Esophagus muscularis mucosa (tissue), 3 donors: ENCODE measurements at regions not wholly inside any gene's neighbourhood (a gene's known extent, or its start where the extent isn't known, plus 50 kb on each side); places are given as distances from the start of the nearest gene placed in this dataset.

ENCODE experiments used
- CTCF ChIP-seq, 3 experiments: fragments of 200-600 bp in 2 of 3; fragments of 450-650 bp in 1 of 3; sonication (generic) in 2 of 3; IDR thresholded peaks; one replicate each; pipeline ENCODE4 v1.5.1; 2017 to 2019; ENCODE audit warnings: antibody characterized with exemption in 3 of 3, mild to moderate bottlenecking in 2 of 3, moderate library complexity in 1 of 3
- POLR2A ChIP-seq: fragments of 450-650 bp; IDR thresholded peaks from one replicate; pipeline ENCODE4 v1.6.1; 2017; ENCODE audit warnings: antibody characterized with exemption, moderate library complexity, mild to moderate bottlenecking, low read depth
- POLR2AphosphoS5 ChIP-seq, 2 donors: sonication (generic); formaldehyde crosslinking; IDR thresholded peaks; one replicate each; pipeline ENCODE4 v1.6.1; 2017; ENCODE audit warnings: antibody characterized with exemption in 2 of 2

- TF ChIP-seq CTCF (IDR thresholded peaks at IDR 0.05) (no peak), POLR2AphosphoS5 (IDR thresholded peaks at IDR 0.05) (no peak), POLR2A (no peak)
These were observed 277.9 kb upstream of the LMCD1 start for GRCh38 chr3:8223766-8224165.
